GM04504 (cell line): ENCODE measurements at regions not wholly inside any gene's neighbourhood (a gene's known extent, or its start where the extent isn't known, plus 50 kb on each side); places are given as distances from the start of the nearest gene placed in this dataset.

Experiments
- DNase-seq: peaks from one replicate; pipeline ENCODE4 v3.0.0-alpha.2; 2012; ENCODE audit warnings: low read depth

DNA sequence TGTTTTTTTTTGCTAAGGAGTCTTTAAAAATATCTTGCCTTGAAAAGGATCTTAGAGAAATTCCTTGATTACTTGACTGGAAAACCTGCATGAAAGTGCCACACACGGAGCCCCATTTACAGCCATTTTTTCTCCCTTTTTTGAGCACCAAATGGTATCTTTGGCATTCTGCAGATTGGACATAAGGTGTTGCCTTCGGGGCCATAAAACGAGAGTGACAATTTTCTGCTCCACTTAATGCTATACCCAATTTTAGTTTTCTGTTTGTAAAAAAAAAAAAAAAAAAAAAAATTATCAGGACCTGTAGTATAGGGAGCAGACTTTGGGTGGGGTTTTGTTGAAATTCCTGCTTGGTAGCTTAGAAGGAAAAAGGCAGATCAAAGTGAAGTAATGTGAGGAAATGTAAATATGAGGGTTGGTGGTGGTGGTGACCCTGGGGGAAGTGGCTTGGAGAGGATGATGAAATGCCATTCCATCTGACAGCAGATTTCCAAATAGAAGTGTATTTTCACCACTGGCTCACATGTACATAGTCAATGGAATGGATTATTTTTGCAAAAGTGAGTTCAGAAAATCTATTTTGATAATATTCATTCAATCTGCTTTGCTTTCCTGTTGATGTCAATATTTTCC is 212.1 kb upstream of the SOX4 start:
- DNase-seq: no peak

DNA sequence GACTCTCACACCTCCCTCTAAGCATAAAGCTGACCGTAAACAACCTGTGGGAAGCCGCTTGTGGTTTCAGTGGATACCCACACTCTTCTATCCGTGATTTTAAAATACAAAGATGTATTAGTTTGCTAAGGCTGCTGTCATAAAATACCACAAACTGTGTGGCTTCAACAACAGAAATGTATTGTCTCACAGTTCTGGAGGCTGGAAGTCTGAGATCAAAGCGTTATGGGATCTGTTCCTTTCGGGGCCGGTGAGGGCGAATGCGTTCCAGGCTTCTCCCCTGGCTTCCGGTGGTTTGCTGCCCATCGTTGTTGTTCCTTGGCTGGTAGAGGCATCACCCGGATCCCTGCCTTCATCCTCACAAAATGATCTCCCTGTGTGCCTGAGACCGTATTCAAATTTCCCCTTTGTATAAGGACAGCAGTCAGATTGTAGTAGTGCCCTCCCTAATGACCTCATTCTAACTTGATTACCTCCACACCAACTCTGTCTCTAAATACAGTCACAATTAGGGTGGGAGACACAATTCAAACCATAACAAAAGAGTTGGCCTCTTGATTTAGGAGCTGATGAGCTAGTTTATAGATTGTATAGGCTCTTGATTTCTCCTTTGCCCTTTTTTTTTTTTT is 210.6 kb upstream of the SOX4 start:
- no peak for DNase-seq

DNA sequence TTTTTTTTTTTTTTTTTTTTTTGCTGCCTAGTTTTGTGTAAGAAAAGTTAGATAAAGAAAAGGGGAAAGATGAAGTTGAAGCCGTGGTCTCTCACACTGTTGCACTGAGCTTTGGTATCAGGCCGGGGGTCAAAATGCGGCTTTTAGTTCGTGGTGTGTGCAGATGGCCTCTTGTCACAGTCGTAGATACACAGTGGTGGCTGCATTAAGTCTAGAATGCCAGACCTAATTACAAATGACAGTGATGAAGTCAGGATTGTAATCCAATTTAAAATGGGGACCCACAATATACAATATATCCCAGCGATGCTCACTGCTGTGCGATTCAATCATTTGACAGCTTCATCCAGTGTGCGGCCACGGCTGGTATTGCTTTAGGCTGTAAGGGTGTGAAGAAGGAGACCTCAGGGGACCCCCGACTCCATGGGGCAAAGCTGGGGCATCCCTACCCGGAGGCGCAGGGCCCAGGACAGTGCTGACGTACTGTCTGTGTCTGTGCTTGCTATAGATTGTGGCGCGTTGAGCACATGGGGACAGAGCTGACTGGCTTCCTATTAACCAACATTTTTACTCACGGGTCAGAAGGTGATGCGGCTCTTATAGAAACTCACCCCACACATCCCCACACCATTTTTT is 210.0 kb upstream of the SOX4 start:
- DNase-seq: no peak

DNA sequence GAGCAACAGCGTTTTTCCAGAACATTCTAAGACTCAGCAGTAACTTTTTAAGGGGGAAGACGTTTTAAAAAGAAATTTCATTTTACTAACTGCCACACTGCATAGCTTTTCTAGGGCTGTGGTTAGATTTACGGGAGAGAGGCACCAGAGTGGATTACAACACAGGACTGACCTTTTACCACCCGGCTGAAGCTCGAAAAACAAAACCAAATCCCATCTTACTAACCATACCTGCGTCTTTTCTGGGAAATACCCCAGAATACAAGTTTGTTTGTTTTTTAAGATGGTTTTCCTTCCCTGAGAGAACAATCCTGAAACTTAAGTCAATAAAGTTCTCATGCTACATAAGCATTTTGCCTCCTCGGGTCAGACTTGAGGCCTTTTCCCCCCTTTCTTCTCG is 209.3 kb upstream of the SOX4 start:
- no peak for DNase-seq

DNA sequence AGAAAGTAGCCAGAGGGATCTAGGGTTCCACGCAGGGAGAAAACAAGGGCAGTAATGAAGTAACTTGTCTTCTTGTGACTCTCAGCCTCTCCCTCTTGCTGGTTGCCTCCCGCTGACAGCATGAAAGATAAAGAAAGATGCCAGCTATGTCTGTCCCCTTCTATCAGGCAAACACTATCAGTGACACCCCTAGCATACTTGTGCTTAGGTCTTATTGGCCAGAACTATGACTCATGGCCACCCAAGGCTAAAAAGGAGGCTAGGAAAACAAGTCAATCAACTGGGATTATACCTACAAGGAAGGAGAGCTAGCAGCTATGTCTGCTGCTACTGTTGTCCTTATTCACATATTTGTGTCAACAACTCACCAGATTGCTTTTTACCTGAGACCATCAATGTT is 206.8 kb upstream of the SOX4 start:
- DNase-seq: no peak

DNA sequence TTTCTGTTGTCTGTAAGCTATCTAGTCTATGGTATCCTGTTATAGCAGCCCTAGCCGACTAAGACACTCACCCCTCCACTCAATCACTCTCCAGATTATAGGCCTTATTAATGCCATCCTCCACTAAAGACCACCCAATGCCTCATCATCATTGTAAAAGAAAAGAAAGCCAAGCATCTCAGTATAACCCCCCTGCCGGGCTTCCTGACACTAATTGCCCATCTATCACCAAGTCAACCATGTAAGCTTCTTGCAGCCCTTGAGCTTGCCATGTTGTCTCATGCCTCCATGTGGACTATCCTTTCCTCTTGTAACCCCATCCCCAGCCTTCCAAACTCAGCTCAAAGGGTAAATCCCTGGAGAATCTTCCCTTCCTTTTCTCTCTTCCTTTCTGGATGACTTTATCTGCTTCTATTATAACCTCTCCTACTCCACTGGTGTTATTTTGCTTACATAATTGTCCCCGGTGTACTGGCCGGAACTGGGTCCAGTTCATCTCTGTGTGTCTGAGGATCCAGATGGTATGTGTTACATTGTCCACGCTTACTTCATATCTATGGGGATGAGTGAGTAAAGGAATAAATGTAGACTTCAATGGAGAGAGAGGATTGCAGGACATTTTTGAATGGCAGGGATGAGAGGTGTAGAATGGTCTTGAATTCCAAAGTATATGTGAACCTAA is 202.9 kb upstream of the SOX4 start:
- no peak for DNase-seq

DNA sequence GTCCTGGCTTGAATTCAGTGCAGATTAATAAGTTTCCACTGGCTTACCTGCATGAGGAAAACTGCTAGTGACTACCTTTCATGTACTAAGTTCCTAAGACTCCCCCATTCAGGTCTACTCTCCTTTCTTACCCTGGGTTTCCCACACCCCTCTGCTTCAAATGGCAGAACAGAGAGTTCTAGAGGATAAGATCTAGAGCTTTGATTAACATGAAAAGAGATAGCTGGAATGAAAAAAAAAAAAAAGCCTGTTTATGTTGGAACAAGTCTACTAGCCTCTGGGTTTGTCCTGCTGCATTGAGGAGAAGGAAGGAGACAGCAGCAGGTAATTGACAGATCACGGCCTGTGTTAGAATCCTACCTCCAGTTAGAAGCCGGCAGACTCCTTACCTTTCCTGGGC is 201.4 kb upstream of the SOX4 start:
- no peak for DNase-seq

DNA sequence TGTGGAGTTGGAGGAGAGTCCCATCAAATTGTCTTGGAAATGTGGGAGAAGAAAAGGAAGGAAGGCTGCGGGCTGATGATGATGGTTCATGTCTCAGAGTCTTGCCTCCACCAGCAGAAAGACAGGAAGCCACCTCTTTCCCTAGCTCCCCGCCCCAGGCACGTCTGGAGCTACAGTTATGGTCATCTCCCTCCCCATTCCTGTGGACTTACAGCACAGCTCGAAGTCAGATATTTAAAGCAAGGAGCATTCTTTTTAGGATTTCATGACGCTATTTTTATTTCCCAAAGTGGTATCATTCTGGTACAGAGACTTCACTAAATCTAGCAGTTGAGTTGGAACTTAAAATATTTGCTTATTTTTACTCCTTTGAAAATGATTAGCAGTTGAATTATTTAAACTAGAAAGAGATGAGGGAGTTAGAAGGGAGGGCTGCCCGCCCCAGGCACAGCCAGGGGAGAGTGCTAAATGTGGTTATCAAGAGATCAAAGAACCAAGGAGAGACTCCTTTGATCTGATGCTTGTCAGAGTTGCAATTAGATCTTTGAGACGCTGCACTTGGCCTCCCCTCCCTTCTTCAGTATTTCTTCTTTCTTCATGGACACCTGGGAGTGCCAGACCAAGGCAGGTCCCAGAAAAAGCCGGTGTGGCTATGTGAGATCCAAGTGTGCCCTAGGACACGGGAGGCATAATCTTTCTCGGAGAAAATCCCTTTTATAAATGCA is 199.9 kb upstream of the SOX4 start:
- no peak for DNase-seq

DNA sequence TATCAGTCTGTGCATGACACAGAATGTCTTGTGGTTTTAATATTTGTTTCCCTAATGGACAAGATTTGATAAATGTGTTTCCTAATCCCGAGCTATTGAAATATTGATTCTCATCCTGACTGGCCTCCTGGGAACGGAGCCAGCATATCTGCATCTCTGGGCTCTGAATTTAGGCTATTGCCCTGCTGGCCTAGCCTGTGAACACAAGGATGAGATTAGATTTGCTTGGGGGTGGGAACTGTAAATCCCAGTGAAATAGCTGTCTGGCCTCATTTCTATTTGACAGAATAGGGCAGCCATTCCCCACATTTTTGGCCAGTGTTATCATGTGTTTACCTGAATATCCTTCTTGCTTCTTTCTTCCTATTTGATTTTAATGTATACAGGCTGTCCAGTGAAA is 198.4 kb upstream of the SOX4 start:
- no peak for DNase-seq

DNA sequence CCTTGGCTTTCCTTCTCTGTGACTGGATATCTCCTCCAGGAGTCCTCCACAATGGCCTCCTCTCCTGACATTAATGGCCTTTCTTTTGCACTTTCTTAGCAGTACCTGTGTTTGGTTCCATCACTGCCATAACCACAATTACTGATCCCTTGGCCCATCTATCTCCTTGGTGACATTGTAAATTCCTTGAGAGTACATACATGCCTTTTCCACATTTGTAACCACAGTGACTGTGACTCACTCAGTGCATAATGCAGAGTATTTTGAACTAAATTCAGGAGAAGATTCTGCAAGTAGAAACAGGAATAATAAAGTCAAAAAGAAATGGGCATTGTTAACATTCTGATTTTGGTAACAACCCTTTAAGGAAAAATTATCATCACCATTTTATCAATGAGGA is 197.2 kb upstream of the SOX4 start:
- DNase-seq: peak; percentile 38

DNA sequence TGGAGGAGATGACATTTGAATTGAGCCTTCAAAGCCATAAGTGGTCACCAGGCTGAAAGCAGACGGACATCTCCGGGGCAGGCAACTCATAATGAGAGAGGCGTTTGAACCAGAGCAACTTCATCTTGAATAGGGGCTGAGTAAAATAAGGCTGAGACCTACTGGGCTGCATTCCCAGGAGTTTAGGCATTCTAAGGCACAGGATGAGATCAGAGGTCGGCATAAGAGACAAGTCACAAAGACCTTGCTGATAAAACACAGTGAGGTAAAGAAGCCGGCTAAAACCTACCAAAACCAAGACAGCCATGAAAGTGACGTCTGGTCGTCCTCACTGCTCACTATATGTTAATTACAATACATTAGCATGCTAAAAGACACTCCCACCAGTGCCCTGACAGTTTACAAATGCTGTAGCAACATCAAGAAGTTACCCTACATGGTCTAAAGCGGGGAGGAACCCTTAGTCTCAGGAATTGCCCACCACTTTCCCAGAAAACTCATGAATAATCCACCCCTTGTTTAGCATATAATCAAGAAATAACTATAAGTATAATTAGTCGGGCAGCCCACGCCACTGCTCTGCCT is 194.7 kb upstream of the SOX4 start:
- no peak for DNase-seq

DNA sequence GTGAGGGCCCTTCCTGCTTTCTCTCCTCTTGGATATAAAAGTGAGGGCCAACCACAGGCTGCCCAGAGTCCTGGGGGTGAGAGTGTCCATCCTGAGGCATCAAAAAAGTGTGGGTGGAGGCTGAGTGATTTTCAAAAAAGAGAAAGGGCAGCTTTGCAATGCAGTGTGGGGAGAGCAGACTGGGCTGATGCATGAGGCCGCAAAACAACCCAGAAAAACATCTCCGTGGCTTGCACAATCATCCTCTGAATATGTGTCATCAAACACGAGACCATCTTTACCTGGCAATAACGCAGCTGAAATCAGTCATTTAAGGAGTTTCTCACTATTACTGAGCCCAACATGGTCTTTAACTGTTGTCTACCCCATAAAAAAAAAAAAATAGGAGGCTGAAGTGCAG is 191.2 kb upstream of the SOX4 start:
- peak; percentile 52 for DNase-seq

DNA sequence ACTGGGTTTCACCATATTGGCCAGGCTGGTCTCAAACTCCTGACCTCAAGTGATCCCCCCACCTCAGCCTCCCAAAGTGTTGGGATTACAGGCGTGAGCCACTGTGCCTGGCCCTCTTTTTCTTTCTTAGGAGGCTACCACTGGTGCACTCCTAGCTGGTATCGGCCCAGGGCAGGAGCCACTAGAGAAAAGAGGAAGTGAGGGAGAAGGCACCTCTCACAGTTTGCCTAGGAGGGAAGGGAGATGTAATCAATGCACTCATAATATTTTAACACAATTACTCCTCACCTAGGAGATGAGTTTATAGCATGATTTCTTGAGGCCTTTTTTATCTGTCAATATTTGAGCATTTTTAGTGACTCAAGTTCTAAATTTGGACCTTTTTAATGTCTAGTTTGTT is 189.0 kb upstream of the SOX4 start:
- DNase-seq: no peak

DNA sequence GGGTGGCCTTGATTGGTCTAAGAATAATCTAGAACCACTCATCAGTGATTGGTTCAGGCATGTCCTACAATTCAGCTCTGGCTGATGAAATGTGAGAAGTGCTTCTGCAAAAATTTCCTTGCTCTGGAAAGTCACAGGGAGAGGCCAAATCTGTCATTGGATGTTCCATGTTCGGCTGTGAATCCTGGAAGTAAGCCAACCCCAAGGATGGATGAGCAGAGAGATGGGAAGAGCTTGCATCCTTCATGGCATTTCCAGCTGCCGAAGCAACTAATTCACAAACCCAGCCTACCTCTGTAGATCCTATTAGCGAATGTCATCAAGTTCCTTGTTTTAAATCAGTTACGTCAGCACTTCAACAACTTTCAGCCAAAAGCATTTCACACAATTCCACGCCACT is 187.2 kb upstream of the SOX4 start:
- DNase-seq: no peak

DNA sequence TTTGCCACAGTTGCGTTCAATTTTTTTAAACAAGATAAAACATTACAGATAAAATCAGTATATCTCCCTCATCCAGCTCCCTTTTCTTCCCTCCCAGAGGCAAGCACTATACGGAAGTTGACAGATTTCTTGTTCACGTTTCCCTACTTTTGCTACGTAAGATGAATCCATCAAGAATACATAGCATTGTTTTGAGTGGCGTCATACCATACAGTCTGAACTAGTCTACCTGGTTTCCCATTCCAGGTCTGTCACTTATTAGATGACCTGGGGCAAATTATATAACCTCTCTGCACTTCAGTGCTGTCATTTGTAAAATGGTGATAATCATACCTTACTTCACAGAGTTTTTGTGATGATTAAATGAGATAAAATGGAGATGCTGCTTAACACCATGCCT is 184.3 kb upstream of the SOX4 start:
- DNase-seq: no peak

DNA sequence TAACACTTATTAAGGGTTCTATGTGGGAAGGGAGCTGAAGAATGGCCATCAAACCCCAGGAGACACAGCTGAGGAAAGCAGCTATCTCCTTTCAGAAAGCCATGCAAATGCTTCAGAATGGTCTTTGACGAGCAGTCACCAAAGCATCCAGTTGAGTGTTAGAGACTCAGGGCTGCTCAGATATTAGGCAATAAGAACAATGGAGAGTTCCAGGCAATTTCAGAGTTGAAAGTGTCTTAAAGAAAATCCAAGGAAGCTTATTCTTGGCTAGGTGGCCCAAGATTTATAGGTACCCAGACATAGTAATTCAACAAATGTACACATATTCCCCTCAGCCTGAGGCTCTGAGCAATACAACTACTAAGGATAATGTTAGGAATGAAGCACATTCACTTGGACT is 180.1 kb upstream of the SOX4 start:
- DNase-seq: no peak

DNA sequence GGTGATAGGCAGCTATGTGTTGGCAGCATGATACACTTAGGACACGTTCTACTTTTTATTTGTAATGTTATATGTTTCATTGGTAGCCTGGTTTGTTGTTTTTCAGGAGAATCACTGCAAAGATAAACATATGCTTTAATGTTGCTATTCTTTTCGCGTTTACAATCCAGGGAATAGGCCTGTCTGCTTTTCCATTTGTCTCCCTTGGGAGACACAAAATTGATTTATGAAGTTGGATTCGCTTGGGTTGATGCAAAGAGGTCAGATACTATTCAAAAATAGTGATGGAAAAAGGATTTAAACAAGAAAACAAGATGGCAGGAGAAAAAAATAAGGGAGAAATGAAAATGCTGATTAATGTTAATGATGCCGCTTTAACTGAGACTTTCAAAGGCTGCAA is 179.5 kb upstream of the SOX4 start:
- no peak for DNase-seq

DNA sequence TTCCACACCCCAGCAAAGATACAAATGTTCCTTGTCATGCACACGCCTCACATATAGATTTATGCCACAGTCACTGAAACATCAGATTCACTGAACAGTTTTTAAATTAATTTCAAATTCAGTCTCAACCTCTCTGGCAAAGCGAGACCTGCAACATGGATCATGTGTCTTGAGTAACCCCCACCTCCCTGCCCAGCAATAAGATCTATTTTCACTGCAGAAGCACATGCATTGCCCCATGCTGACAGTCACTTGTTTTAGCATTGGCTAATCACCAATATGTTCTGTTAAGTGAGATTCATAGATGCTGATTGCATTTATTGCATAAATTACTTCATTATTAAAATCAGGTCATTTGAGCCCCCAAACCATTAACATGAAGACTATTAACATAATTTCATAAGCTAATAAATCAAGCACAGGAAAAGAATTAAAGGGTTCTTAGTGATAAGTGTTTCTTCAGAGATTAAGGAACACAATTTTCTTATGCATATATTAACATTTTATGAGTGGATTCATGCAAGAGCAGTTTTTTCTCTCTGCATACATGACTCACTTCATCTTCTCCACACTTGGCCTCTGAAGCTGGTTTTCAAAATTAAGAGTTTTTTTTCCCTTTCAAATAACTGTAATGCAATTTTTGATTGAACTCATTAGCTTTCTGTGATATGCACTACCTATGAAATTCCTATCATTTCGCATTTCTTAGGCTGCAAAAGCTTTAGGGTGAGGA is 173.2 kb upstream of the SOX4 start:
- no peak for DNase-seq

DNA sequence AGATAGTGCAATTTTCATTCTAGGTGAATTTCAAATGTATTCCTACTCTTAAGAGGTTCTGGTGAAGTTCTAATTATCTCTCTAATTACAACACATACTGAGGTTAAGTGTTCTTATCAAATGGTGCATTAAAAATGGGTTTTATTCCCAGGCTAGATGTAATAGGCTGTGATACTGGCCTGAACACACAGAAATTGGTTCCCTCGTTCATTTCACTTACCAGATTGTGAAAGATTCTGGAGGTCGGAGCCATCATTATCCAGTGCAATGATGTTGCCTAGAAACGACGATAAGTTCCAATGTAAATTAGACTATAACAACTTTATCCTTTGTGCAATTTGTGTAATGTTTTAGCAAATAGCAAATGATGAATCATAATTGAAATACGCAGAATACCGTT is 172.6 kb upstream of the SOX4 start:
- no peak for DNase-seq

DNA sequence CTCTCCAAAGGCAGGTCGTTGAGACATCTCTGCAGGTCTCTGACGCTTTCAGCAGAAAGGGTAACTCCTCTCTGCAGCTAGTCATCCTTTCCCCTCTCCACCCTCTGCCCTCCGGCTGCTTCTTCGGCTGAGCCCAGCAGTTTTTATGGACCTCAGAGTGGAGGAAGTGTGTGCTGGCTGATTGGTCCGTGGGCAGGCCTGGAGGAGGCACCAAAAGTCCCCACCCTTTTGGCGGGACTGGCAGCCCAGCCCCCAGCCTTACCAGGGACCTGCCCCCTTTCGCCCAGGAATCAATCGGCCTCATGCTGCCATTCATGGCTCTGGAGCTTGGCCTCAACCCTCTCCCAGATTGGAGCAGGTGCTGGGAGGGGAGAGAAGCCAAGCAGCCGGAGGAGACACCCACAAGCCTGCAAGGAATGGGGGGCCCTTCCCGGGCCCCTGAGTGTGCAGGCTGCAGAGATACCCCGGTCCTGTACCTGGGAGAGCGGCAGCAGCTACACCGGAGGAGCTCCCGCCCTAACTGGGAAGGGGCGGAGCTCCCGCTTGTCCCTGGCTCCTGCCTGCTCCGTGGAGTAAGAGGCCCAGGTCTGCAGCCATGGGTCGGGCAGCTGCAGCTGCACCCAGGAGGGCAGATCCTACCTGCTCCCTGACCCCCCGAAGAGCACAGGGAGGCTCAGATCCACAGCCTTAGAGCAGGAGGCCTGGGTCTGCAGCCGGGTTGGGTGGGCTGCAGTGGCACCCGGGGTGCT is 170.3 kb upstream of the SOX4 start:
- DNase-seq: no peak
